ENCODE measurements at regions not wholly inside any gene's neighbourhood (a gene's known extent, or its start where the extent isn't known, plus 50 kb on each side); places are given as distances from the start of the nearest gene placed in this dataset.

GRCh38 chr20:17061715-17062114 is 165.1 kb upstream of the PCSK2 start:
- DNase-seq (no peak), ATAC-seq (no peak)
- Histone ChIP-seq H3K4me1 (ENCODE audit: control insufficient read depth, insufficient read depth, low read length) (no peaks in the 10 kb centered on the region), H3K9me3 (ENCODE audit: control insufficient read depth, low read length) (no peaks in the 10 kb centered on the region), H3K27ac (ENCODE audit: low read length) (no peak overlapping the region), H3K27me3 (ENCODE audit: control insufficient read depth, insufficient read depth) (no peaks in the 10 kb centered on the region), H3K4me3 (ENCODE audit: low read length) (no peak overlapping the region)
- 40% methylated on average over 2 of the region's 2 CpGs for WGBS
- intact Hi-C loops (cut with DNase I): no loop called here

DNA sequence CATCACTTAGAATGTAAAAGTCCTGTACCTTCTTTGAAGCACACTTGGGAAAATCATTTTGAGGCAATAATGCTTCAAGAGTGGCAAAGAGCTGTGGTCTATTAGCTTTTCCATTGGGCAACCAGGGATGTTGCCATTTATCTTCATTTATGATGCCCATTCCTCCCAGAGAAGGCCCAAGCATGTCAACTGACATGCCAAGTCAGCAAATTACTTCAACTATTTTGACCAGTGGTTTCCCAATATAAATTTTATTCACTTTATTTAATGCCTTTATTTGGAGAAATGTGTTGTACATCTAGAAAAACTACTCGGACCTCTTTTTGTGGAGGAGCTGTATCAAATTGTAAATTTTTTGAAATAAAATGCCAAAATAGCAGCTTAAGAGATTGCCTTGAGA is 164.1 kb upstream of the PCSK2 start:
- 51% methylated on average over 1 of the region's 1 CpG for WGBS
- ATAC-seq (no peak), DNase-seq (no peak)
- no peak overlapping the region for H3K4me3 ChIP-seq (ENCODE audit: low read length)
- no peak overlapping the region for H3K27ac ChIP-seq (ENCODE audit: low read length)
- H3K9me3 ChIP-seq (ENCODE audit: control insufficient read depth, low read length): no peaks in the 10 kb centered on the region
- intact Hi-C loops (cut with DNase I): no loop called here
- H3K27me3 ChIP-seq (ENCODE audit: control insufficient read depth, insufficient read depth): no peaks in the 10 kb centered on the region
- H3K4me1 ChIP-seq (ENCODE audit: control insufficient read depth, insufficient read depth, low read length): no peaks in the 10 kb centered on the region

- WGBS: 33% methylated on average over 3 of the region's 3 CpGs
- intact Hi-C loops (cut with DNase I): no loop called here
Observed at GRCh38 chr20:17066902-17067301, 159.9 kb upstream of the PCSK2 start.

GRCh38 chr20:17068084-17068711 is 158.6 kb upstream of the PCSK2 start:
- ATAC-seq (no peak), DNase-seq (no peak)
- no peaks in the 10 kb centered on the region for H3K4me1 ChIP-seq (ENCODE audit: control insufficient read depth, insufficient read depth, low read length)
- no peak overlapping the region for H3K4me3 ChIP-seq (ENCODE audit: low read length)
- no peaks in the 10 kb centered on the region for H3K27me3 ChIP-seq (ENCODE audit: control insufficient read depth, insufficient read depth)
- H3K27ac ChIP-seq (ENCODE audit: low read length): no peak overlapping the region
- 72% methylated on average over 4 of the region's 4 CpGs for WGBS
- no peaks in the 10 kb centered on the region for H3K9me3 ChIP-seq (ENCODE audit: control insufficient read depth, low read length)
- intact Hi-C loops (cut with DNase I): no loop called here

More at GRCh38 chr20:17066902-17067301, 159.9 kb upstream of the PCSK2 start:
- no peak for ATAC-seq
- Histone ChIP-seq H3K4me1 (ENCODE audit: control insufficient read depth, insufficient read depth, low read length) (no peaks in the 10 kb centered on the region), H3K9me3 (ENCODE audit: control insufficient read depth, low read length) (no peaks in the 10 kb centered on the region), H3K4me3 (ENCODE audit: low read length) (no peak overlapping the region), H3K27ac (ENCODE audit: low read length) (no peak overlapping the region), H3K27me3 (ENCODE audit: control insufficient read depth, insufficient read depth) (no peaks in the 10 kb centered on the region)
- DNase-seq: no peak

GRCh38 chr20:17077030-17077429 is 149.8 kb upstream of the PCSK2 start:
- Histone ChIP-seq H3K4me3 (ENCODE audit: low read length) (no peak overlapping the region), H3K27ac (ENCODE audit: low read length) (no peak overlapping the region), H3K9me3 (ENCODE audit: control insufficient read depth, low read length) (no peaks in the 10 kb centered on the region), H3K4me1 (ENCODE audit: control insufficient read depth, insufficient read depth, low read length) (no peaks in the 10 kb centered on the region), H3K27me3 (ENCODE audit: control insufficient read depth, insufficient read depth) (no peaks in the 10 kb centered on the region)
- WGBS: 77% methylated on average over 6 of the region's 6 CpGs
- DNase-seq (no peak), ATAC-seq (no peak)
- intact Hi-C loops (cut with DNase I): no loop called here

GRCh38 chr20:17083738-17084137 is 143.1 kb upstream of the PCSK2 start:
- no peak for DNase-seq
- Histone ChIP-seq H3K27me3 (ENCODE audit: control insufficient read depth, insufficient read depth) (no peaks in the 10 kb centered on the region), H3K27ac (ENCODE audit: low read length) (no peak overlapping the region), H3K4me3 (ENCODE audit: low read length) (no peak overlapping the region), H3K9me3 (ENCODE audit: control insufficient read depth, low read length) (no peaks in the 10 kb centered on the region), H3K4me1 (ENCODE audit: control insufficient read depth, insufficient read depth, low read length) (no peaks in the 10 kb centered on the region)
- ATAC-seq: no peak
- intact Hi-C loops (cut with DNase I): no loop called here
- 48% methylated on average over 1 of the region's 1 CpG for WGBS

GRCh38 chr20:17084909-17085308 is 141.9 kb upstream of the PCSK2 start:
- intact Hi-C loops (cut with DNase I): no loop called here
- Histone ChIP-seq H3K9me3 (ENCODE audit: control insufficient read depth, low read length) (no peaks in the 10 kb centered on the region), H3K4me1 (ENCODE audit: control insufficient read depth, insufficient read depth, low read length) (no peaks in the 10 kb centered on the region), H3K27me3 (ENCODE audit: control insufficient read depth, insufficient read depth) (no peaks in the 10 kb centered on the region), H3K4me3 (ENCODE audit: low read length) (no peak overlapping the region), H3K27ac (ENCODE audit: low read length) (no peak overlapping the region)
- 53% methylated on average over 3 of the region's 3 CpGs for WGBS
- DNase-seq: no peak
- ATAC-seq: no peak

- Histone ChIP-seq H3K27me3 (ENCODE audit: control insufficient read depth, insufficient read depth) (no peaks in the 10 kb centered on the region), H3K27ac (ENCODE audit: low read length) (no peak overlapping the region), H3K4me3 (ENCODE audit: low read length) (no peak overlapping the region), H3K9me3 (ENCODE audit: control insufficient read depth, low read length) (no peaks in the 10 kb centered on the region), H3K4me1 (ENCODE audit: control insufficient read depth, insufficient read depth, low read length) (no peaks in the 10 kb centered on the region)
- DNase-seq: no peak
- intact Hi-C loops (cut with DNase I): no loop called here
- 69% methylated on average over 4 of the region's 4 CpGs for WGBS
- ATAC-seq: no peak
Observed at GRCh38 chr20:17093782-17094181, 133.1 kb upstream of the PCSK2 start.

- Histone ChIP-seq H3K9me3 (ENCODE audit: control insufficient read depth, low read length) (no peaks in the 10 kb centered on the region), H3K4me1 (ENCODE audit: control insufficient read depth, insufficient read depth, low read length) (no peaks in the 10 kb centered on the region), H3K27me3 (ENCODE audit: control insufficient read depth, insufficient read depth) (no peaks in the 10 kb centered on the region), H3K4me3 (ENCODE audit: low read length) (no peak overlapping the region), H3K27ac (ENCODE audit: low read length) (no peak overlapping the region)
- intact Hi-C loops (cut with DNase I): no loop called here
- ATAC-seq: no peak
- DNase-seq: no peak
- WGBS: 42% methylated on average over 4 of the region's 4 CpGs
Observed at GRCh38 chr20:17097603-17098002, 129.2 kb upstream of the PCSK2 start.

- intact Hi-C loops (cut with DNase I): no loop called here
- DNase-seq (no peak), ATAC-seq (no peak)
- H3K4me1 ChIP-seq (ENCODE audit: control insufficient read depth, insufficient read depth, low read length): no peaks in the 10 kb centered on the region
- WGBS: 71% methylated on average over 1 of the region's 1 CpG
- no peak overlapping the region for H3K27ac ChIP-seq (ENCODE audit: low read length)
- no peaks in the 10 kb centered on the region for H3K9me3 ChIP-seq (ENCODE audit: control insufficient read depth, low read length)
- no peak overlapping the region for H3K4me3 ChIP-seq (ENCODE audit: low read length)
- no peaks in the 10 kb centered on the region for H3K27me3 ChIP-seq (ENCODE audit: control insufficient read depth, insufficient read depth)
Observed at GRCh38 chr20:17100506-17100905, 126.3 kb upstream of the PCSK2 start.

DNA sequence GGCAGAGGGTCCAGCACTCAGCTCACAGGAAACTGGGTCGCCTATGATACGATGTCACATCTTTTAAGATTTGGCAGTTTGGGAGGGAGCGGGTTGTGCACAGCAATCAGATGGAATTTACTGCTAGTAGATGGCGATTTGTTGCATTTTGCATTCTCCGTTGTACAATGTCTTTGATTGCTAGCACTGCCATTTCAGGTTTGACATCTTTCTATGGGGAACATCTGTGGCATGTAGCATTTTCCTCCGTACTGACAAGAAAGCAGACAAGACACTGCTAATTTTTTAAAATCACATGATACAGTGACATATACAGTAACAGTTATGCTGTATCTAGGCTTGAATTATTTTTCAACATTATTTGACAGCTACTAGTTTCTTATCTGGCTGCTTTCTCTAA is 119.7 kb upstream of the PCSK2 start:
- 87% methylated on average over 6 of the region's 6 CpGs for WGBS
- Histone ChIP-seq H3K4me1 (ENCODE audit: control insufficient read depth, insufficient read depth, low read length) (no peaks in the 10 kb centered on the region), H3K27me3 (ENCODE audit: control insufficient read depth, insufficient read depth) (no peaks in the 10 kb centered on the region), H3K9me3 (ENCODE audit: control insufficient read depth, low read length) (no peaks in the 10 kb centered on the region), H3K4me3 (ENCODE audit: low read length) (no peak overlapping the region), H3K27ac (ENCODE audit: low read length) (no peak overlapping the region)
- no peak for DNase-seq
- ATAC-seq: no peak
- intact Hi-C loops (cut with DNase I): no loop called here

- no peaks in the 10 kb centered on the region for H3K4me1 ChIP-seq (ENCODE audit: control insufficient read depth, insufficient read depth, low read length)
- no peak overlapping the region for H3K27ac ChIP-seq (ENCODE audit: low read length)
- DNase-seq (no peak), ATAC-seq (no peak)
- H3K9me3 ChIP-seq (ENCODE audit: control insufficient read depth, low read length): no peaks in the 10 kb centered on the region
- H3K27me3 ChIP-seq (ENCODE audit: control insufficient read depth, insufficient read depth): no peaks in the 10 kb centered on the region
- WGBS: 67% methylated on average over 2 of the region's 2 CpGs
- intact Hi-C loops (cut with DNase I): no loop called here
- H3K4me3 ChIP-seq (ENCODE audit: low read length): no peak overlapping the region
Observed at GRCh38 chr20:17108896-17109295, 117.9 kb upstream of the PCSK2 start.
